ENCODE measurements at regions not wholly inside any gene's neighbourhood (a gene's known extent, or its start where the extent isn't known, plus 50 kb on each side); places are given as distances from the start of the nearest gene placed in this dataset.
A peak's percentile ranks its signal among the peaks of the same experiment; 100 is the strongest.

DNA sequence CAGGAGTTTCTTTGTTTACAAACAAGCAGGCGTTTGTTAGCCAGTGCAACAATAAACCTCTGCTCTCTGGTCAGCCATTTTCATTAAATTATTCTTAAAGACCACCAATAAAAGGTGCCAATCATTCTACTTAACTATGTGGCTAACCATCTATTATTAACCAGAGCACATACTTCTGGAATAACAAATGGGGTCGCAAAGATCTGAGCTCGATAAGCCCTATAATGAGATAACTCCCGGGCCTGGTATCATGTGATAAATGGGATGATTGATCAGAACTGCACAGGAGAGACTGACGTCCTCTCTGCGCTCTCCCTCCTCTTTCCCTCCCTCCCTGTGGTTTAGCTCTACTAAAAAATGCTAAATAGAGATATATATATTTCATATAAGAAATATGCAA, 488.2 kb downstream of the NTRK2 start:
- DNase-seq (ENCODE audit: low spot score) = peak; percentile 93

DNA sequence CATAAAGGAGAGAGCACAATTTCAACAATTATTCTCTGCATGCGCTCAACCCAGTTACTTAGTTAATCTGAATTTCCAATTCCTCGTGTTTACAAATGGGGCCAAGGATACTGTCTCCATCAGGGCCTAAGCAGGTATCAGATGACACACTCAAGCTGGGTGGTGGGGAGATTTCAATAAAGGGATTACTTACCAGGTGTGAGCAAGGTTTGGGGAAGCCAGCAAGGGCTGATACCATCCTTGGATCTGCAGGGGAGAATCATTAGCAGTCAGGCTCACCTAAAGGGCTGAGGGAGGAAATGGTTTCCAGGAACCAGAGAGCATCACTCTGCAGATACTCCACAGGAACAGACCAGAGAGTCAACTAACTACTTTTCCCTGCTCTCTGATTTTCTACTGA, 487.1 kb downstream of the NTRK2 start:
- peak; percentile 8 for DNase-seq (ENCODE audit: low spot score)

DNA sequence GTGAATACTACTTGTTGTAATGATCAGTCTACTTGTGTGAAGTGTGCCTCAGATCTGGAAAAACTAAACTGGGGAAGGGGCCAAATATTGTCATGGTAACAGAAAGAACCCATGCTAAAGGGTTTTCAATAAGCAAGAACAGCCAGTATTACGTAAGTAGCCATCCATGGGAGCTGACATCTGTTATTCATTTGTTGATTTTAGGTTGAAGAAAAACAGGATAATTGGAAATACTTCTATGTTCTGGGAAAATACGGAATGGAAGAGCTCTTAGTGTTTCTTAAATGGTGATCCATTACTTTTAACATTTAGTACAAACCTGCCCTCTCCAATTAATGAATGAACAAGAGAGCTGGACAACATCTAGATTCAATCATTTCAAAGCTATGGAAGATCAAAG, 485.8 kb downstream of the NTRK2 start:
- peak; percentile 67 for DNase-seq (ENCODE audit: low spot score)

DNA sequence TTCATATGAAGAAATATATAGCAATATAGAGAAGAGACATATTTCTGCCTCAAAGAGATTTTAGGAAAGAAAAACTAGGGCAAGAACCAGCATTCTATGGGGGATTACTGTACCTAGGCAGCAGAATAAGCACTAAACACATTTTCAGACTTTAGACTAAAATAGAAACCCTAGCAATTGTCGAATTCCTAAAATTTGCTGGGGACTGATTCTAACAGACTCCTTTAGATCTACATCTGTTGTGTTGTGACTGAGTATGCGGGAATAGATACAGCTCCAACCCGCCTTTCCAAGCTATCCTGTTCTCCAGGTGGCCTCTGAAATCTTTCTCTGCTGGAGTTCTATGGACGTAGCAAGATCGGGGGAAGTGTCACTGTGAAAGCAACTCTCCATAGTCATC, 482.2 kb downstream of the NTRK2 start:
- DNase-seq (ENCODE audit: low spot score) = no peak

DNA sequence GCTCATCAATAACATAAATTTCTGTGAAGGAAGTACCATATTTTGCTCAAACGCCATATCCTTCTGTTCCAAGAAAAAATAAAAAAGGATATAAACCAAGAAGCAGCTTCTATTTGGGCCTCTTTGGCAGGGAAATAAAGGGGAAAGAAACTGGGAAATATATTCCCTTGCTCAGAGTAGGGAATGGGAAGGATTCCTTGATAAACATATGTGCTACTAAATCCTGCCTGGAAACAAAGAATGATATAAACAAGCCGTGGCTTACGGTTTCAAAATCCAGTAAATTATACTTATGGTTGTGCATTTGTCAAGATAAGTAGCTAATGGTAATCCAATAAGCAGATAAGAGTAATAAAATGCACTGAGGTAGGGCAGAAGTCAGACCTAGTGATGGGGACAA, 481.6 kb downstream of the NTRK2 start:
- DNase-seq (ENCODE audit: low spot score) = peak; percentile 55

DNA sequence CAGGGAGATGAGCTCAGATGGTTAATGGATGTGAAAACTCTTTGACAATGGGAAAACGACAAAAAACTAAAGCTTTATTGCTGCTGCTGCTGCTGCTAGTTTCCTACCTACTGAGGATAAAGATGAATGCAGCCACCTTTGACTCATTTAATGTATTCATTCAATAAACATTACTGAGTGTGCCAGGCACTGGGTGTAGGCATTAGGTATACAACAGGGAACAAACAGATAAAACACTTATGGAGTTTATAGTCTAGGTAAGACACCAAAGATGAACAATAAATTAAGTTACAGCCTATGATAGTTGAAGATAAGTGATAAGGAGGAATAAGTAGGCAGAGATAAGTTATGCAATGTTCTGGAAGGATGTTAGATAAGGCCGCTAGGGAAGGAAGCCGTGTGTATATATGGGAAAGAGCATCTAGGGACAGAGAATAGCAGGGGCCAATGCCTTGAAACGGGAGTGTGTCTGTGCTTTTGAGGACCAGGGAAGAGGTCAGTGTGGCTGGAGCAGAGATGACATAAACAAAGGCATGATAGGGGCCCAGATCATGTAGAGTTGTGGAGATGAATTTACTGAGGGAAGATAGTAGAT, 477.6 kb downstream of the NTRK2 start:
- peak; percentile 50 for DNase-seq (ENCODE audit: low spot score)

DNA sequence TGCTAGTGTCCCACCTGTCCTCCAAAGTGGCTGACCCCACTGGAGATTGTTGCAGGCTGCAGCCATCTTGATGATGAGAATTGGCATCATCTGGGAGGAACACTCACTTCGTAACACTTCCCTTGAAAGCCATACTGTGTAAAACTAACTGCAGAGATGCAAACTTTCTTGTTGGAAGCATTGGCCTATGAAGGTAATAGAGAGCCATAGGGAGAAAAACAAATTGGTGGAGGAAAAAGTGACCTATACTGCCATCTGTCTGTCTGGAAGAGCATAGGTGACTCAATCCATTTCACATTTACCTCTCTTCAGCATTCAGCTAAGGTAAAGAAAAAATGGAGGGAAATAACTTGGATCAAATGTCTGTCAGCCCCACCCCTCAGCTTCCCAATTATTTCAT, 473.4 kb downstream of the NTRK2 start:
- no peak for DNase-seq (ENCODE audit: low spot score)

DNA sequence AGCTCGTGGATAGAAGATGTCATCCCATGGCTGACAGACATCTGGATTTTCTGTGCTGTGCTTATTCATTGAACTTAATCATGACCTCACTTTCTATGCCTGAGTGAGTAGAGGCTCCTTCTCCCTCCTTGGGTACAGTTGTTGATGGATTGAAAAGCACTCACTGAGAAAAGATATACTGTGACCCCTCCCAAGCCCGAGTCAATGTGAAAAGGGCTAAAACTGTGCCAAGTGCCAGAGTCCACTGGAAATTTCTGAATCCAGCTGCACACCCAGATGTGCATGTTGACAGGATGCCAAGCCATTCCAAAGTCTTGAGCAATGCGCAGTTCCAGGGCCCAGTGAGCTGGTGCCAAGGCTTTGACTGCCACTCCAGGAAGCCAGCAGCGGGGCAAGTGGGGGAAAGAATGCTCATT, 473.0 kb downstream of the NTRK2 start:
- DNase-seq (ENCODE audit: low spot score) = no peak

DNA sequence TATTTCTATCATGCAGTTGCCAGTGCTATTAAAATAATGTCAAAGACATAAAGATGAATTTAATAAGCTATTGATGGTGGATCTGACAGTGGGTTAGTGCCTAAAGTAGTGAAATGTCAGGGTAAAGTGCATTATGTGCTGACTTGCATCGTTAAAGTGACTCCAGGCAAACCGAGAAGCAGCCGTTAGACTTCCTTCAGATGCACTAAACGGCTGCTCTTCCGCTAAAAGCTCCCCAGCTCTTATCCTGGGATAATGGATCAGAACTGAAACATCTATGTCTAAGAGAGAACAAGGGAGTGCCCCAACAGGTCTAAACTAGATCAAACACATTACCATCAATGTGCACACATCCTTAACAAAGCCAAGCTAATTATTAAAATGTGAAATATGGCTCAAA, 468.2 kb downstream of the NTRK2 start:
- DNase-seq (ENCODE audit: low spot score) = no peak

DNA sequence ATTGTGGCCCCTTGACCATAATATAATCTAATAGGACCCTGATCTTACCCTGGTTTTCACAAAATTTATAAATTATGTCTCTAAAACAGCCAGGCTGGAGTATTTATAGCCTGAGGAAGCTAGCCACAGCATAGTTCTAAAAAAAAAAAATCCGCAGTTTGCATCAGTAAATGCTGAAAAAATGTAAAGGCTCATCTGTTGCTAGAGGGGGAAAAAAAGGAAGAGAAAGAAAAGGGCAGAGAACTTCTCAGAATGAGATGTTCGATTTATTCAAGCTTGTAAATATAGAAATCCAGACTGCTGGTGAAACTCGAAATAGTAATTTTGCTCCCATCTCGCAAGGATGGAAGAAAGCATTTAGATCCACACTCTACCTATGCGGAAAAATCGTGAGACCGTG, 467.5 kb downstream of the NTRK2 start:
- no peak for DNase-seq (ENCODE audit: low spot score)

DNA sequence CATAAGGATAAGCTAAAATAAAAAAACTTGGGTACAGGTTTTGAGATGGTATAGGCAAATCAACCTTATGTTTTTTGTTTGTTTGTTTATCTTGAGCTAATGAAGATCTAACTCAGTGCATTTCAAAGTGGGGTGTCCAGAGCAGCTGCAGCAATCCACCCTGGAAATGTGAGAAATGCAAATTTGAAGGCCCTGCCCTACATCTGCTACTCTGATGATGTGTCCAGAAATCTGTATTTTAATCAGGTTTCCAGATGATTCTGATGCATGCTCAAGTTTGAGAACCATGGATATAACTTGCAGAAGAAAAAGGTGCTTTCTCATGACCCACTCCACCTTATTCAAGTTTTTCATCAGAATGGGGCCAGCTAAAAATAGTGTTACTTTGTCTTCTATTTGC, 467.0 kb downstream of the NTRK2 start:
- no peak for DNase-seq (ENCODE audit: low spot score)

DNA sequence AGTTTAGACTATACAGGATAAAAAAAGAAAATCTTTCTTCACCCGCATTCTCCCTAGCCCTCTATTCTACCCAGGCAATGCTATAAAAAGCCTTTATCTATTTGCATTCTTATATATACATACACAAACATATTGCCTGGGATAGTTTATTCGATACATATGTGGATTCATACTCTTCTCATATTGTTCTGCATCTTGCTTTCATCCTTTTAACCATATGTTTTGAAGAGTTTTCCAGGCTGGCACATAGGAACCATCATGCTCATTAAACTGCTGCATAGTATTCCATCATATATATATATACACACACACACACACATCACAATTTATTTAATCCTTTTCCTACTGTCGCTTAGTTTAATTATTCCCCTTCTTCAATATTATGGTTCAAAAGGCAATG, 461.2 kb downstream of the NTRK2 start:
- no peak for DNase-seq (ENCODE audit: low spot score)

DNA sequence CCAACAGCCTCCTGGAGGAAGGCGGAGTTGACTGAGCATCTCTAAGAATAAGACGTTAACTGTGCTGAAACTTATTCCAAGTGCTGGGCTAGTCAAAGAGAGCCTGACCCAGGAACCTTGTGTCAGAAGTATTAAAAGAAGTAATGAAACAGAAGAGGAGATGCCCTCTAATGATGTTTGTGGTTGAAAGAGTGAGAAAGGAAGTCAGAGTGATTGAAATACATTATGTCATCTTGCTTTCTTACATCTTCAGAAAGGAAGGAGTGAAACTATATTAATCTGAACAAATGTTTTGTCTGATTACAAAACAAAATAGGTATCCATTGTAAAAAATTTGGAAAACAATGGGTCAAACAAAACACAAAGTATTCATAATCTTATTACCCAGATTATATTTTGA, 460.7 kb downstream of the NTRK2 start:
- no peak for DNase-seq (ENCODE audit: low spot score)

DNA sequence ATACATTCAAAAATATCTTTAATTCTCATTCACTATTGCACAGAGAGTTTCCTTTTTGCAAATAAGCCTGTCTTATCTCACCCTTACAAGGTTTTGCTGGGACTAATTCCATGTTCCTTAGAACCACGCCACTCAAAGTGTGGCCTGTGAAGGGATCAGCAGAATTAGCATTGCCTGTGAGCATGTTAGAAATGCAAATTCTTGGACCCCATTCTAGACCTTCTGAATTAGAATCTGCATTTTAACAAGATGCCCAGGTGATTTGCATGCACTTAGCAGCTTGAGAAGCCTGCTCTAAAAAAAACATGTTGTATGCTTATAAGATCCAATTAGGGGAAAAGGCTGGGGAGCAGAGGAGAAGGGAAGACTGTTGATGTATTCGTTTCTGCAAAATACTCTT, 460.0 kb downstream of the NTRK2 start:
- no peak for DNase-seq (ENCODE audit: low spot score)

DNA sequence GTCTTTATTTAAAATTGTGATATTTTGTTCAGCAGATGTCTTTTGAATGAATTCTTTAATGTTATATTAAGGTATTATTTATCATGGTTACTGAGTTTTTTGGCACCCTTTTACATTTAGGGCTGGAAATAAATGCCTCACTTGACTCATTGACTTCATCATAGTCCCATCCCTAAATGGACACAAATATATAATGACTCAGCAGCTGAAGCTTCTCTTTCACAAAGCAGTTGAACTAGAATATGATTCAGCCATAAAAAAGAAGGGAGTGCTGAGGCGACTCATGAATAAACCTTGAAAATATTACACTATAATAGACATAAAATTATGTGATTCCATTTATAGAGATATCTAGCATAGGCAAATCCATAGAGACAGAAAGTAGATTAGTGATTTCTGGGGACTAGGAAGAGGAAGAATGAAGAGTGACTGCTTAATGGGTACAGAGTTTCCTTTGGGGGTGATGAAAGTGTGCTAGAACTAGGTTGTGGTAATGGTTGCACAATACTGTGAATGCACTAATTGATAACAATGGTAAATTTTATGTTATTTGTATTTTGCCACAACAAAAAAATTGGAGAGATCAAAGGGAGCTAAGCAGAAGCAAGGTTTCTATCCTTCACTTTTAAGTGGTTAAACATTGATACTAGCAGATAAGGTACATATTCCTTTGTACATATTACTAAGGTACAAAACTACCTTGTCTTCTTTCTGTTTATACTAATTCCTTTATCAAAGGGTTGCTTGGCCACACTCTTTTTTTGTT, 449.6 kb downstream of the NTRK2 start:
- DNase-seq (ENCODE audit: low spot score) = no peak

DNA sequence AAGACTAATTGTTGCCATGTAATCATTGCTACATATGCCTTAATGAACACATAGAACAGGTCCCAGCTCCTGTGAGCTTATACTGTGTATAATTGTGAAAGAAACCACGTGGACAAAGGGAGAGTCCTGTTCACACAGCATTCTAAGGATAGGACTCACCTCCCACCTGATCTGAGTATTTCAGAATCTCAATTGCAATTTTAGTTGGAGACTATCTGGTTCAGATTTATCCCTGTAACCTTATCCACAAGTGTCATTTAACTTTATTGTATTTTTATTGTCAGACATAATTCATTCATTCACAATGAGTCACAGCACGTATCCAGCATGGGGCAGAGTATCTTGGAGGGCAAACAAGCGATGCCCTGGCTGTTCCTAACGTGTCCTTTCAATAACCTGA, 448.3 kb downstream of the NTRK2 start:
- DNase-seq (ENCODE audit: low spot score) = no peak

DNA sequence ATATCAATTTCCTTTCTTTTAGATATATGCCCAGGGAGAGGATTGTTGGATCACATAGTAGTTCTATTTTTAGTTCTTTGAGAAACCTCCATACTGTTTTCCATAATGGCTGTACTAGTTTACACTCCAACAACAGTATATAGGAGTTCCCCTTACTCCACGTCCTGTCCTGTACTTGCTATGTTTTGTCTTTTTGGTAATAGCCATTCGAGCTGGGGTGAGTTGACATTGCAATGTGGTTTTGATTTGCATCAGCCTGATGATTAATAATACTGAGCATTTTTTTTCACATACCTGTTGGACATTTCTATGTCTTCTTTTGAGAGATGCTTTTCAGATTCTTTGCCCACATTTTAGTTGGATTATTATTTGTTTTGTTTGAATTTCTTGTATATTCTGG, 445.9 kb downstream of the NTRK2 start:
- no peak for DNase-seq (ENCODE audit: low spot score)

DNA sequence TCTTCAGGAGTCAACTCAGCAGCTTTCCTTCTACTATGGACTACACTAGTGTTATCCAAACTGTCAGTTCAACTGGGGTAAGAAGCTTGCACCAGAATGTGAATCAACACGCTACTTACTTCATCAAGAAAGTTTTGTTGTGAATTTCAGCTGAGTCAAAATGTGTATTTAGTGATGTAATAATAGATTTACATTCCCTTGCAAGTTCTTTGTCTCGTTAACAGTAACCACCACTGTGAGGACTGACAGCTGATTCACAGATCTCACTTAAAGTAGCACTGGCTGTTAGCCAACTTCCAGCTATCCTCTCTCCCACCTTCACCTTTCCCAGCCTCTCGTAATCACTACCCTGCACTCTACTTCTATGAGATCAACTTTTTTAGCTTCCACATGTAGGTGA, 445.3 kb downstream of the NTRK2 start:
- DNase-seq (ENCODE audit: low spot score) = no peak

DNA sequence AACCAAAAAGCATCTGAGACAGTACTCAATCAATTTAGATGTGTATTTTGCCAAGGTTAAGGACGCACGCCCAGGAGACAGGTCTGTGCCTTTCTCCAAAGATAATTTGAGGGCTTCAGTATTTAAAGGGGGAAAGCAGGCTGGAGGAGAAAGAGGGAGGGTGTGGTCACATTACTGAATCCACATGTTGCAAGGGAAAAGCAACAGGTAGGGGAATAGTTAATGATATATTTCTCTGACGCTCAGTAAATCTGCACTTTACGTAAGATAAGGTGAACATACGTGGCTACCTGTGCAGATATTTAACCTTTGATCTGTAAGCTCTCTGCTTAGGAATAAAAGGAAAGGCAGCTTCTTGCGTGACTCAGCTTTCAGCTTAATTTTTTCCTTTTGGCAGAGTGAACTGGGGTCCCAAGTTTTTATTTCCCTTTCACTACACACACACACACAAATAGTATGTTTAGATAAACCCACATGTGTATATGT, 443.4 kb downstream of the NTRK2 start:
- no peak for DNase-seq (ENCODE audit: low spot score)

DNA sequence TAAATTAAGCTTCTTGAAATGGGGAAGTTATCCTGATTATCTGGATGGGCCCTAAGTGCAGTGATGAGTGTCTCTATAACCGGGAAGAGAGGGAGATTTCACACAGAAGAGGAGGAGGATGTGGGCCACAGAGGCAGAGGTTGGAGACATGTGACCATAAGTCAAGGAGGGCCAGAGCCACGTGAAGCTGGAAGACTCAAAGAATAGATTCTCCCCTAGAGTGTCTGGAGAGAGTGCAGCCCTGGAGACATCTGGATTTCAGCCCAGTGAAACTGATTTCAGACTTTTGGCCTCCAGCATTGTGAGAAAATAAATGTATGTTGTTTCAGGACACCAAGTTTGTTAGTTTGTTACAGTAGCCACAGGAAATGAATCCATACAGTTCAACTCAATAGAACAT, 442.9 kb downstream of the NTRK2 start:
- DNase-seq (ENCODE audit: low spot score) = no peak

DNA sequence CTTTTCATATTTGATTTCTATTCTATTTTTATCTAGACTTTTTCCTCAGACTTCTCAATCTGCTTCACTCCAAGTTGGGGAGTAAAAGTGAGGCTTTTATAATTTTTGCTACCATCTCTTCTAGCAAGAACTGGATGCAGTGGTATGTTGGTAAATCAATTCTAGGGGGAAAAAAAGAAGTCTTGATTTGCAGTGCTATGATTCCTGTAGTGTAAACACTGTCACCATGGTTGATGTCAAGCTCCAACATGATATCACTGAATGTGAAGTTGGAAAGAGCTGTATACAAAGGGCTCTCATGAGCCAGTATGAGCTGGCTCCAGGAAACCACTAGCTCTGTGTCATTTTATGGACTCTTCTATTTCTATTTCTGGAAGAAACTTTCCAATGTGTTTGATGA, 439.2 kb downstream of the NTRK2 start:
- DNase-seq (ENCODE audit: low spot score) = no peak

DNA sequence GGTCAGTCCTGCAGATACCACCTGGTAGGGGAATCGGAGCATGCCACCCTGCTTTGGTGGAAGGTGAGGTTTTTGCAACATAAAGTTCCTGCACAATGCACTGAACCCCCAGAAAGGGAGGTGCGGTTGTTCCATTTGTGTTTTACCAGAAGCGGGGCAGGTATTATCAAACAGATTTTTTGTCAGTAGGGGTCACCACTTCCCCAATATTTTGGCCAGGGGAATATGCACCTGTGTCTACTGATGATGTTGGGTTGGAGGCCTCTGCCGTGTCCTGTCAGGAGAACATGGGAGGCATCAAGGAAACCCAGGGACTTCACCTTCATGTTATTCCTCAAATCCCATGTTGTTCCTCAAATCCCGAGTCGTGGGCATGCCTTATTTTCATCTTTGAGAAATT, 438.7 kb downstream of the NTRK2 start:
- DNase-seq (ENCODE audit: low spot score) = no peak

DNA sequence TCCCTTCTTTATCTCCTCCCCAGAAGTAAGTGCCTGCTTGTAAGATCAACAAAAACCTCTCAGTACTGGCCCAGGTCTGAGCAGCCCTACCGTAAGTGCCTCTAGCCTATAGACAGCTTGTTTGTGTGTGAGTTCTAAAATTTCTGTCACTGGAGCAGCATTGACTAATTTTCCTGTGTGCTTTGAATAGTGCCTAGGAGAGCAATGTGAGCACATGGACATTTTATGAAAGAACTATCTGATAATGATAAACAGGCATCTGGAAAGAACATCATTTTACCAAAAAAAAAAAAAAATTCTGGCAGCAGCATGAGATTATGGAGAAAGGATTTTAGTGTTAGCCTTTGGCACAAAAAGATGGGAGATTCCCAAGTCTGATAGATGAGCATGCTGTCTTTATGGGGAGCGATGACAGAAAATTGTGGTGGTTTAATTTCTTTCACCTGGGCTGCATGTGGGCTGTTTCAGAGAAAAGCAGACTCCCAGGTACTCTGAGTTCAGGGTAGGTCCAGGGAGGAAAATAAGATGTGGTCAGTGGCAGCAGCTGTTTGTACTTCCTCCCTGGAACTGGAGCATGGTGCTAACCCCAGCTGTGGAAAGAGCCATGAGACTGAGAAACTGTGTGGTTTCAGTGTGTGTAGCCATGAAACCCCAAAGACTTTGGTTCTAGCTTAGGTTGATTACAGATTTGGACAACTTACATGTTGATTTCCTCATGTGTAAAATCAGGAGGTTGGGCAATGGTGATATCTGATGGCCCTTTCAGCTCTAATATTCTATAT, 419.9 kb downstream of the NTRK2 start:
- no peak for DNase-seq (ENCODE audit: low spot score)

Measured in SK-N-DZ (cell line).